Effector memory CD4-positive, alpha-beta T cell (primary cell): ENCODE measurements at regions not wholly inside any gene's neighbourhood (a gene's known extent, or its start where the extent isn't known, plus 50 kb on each side); places are given as distances from the start of the nearest gene placed in this dataset.

Experiments used
- DNase-seq, 3 donors: peaks; one replicate each; pipeline ENCODE4 v3.0.0-alpha.2; 2020
- H3K27ac ChIP-seq: 2 replicates; pipeline ENCODE4 v1.7.0; 2013; ENCODE audit warnings: mild to moderate bottlenecking, low read length, moderate library complexity; ENCODE audit not compliant: insufficient read depth, poor library complexity, severe bottlenecking
- H3K27me3 ChIP-seq: replicated peaks from 2 replicates; pipeline ENCODE4 v1.7.0; 2013; ENCODE audit warnings: mild to moderate bottlenecking, low read length; ENCODE audit not compliant: insufficient read depth, control insufficient read depth, poor library complexity, severe bottlenecking
- H3K36me3 ChIP-seq: 2 replicates; pipeline ENCODE4 v1.7.0; 2013; ENCODE audit warnings: mild to moderate bottlenecking, low read length, moderate library complexity; ENCODE audit not compliant: control insufficient read depth, insufficient read depth
- H3K4me1 ChIP-seq: 2 replicates; pipeline ENCODE4 v1.7.0; 2013; ENCODE audit warnings: low read length, mild to moderate bottlenecking; ENCODE audit not compliant: control insufficient read depth, insufficient read depth, poor library complexity, severe bottlenecking
- H3K4me3 ChIP-seq: 2 replicates; pipeline ENCODE4 v1.7.0; 2013; ENCODE audit warnings: low read length, low read depth, mild to moderate bottlenecking; ENCODE audit not compliant: insufficient read depth, poor library complexity, severe bottlenecking
- H3K9me3 ChIP-seq: 2 replicates; pipeline ENCODE4 v1.7.0; 2013; ENCODE audit warnings: mild to moderate bottlenecking, low read length, moderate library complexity; ENCODE audit not compliant: control insufficient read depth

DNA sequence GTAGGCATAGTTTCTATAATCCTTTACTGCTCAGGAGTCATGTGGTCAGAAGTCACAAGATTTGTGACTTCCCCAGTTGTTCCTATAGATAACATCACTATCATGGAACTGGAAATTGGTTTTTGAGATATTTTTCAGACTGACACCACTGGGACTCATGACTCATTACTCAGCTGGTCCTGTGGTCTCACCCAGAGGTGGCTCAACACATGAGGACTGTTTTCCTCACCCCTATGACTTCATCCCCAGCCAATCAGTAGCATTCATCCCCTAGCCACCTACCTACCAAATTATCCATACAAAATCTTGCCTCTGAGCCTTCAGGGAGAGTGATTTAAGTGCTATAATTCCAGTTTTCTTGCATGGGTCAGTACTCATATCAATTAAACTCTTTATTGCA, 1217.7 kb downstream of the EPHA7 start:
- H3K27me3 ChIP-seq, result no peaks in the 10 kb centered on the region
- no peaks in the 10 kb centered on the region for H3K4me1 ChIP-seq
- H3K36me3 ChIP-seq, result no peaks in the 10 kb centered on the region
- no peaks in the 10 kb centered on the region for H3K9me3 ChIP-seq
- no peak overlapping the region for H3K27ac ChIP-seq
- no peak overlapping the region for H3K4me3 ChIP-seq
- no peak for DNase-seq

DNA sequence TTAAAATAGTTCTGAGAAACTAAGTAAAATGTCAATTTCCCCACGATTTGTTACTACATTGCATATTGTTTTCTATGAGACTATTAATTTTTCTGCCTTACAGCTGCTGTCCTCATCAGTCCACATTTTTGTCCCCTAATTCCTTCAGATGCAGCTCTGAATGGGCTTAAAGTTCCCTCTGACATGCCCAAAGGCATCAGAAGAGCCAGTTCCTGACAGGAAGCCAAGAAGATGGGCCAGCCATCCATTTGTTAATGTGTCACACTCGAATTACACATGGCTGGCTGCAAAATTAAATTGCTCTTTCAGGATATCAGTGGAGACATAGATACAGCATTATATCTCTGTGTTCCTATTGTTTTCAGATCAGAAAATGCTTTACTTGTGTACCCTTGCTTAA, 1223.0 kb downstream of the EPHA7 start:
- no peaks in the 10 kb centered on the region for H3K4me1 ChIP-seq
- no peaks in the 10 kb centered on the region for H3K36me3 ChIP-seq
- DNase-seq, result no peak
- no peaks in the 10 kb centered on the region for H3K27me3 ChIP-seq
- no peaks in the 10 kb centered on the region for H3K9me3 ChIP-seq
- no peak overlapping the region for H3K27ac ChIP-seq
- H3K4me3 ChIP-seq, result no peak overlapping the region

DNA sequence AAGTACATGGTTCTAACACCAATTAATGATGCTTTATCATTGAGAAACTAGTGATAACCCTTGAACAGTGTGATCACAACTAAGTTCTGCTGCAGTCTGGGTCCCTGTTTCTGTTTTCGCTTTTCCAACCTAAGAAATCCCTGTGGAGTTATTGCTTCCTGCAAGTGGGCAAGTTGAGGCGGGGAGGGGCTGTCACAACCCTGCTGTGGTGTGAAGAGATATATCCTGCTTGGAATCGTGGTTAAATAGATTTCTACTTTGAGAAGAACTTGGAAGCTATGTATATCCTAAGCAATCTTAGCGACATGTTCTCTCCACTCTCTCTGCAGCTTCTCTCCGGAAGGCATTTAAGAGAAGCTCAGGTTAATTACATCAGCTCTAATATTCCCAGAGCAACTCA, 1223.6 kb downstream of the EPHA7 start:
- Histone ChIP-seq H3K27me3 (no peaks in the 10 kb centered on the region), H3K36me3 (no peaks in the 10 kb centered on the region), H3K9me3 (no peaks in the 10 kb centered on the region), H3K4me3 (no peak overlapping the region), H3K27ac (no peak overlapping the region), H3K4me1 (no peaks in the 10 kb centered on the region)
- DNase-seq, result no peak

DNA sequence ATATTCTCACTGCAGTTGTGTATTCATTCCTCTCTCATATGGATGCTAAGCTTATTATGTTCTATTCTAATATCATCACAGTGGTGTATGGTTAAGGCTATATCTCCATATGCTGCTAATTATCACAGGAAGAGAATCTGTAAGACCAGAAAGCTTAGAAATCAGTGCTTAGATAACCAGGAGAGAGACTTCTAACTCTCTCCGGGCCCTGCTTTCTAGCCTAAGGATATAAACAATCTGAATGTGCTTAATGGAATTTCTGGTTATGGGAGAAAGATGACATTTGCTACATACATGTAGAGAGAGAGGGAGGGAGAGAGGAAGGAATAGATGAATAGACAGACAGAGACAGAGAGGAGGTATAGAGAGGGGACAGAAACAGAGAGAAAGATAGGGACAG, 1231.3 kb downstream of the EPHA7 start:
- Histone ChIP-seq H3K4me3 (no peak overlapping the region), H3K27me3 (no peaks in the 10 kb centered on the region), H3K27ac (no peak overlapping the region), H3K36me3 (no peaks in the 10 kb centered on the region), H3K4me1 (no peaks in the 10 kb centered on the region), H3K9me3 (no peaks in the 10 kb centered on the region)
- DNase-seq, result no peak

DNA sequence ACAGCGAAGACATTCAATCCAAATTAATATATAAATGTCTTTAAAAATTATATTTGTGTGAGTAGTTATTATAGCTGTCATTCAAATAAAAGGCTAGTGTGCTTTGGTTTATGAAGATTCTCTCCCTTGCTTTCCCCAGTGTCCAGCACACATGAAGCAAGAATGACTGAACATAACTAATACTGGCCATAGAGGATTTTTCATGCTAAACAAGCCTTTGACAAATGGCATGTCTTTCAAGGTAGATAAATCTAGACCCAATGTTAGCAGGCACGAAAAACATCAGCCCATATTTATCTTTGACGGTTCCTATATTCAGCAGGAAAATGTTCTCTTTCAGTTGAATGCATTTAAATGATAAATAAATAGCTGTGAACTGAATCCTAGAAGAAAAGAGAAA, 1234.4 kb downstream of the EPHA7 start:
- DNase-seq, result no peak
- no peak overlapping the region for H3K4me3 ChIP-seq
- H3K36me3 ChIP-seq, result no peaks in the 10 kb centered on the region
- no peaks in the 10 kb centered on the region for H3K27me3 ChIP-seq
- no peak overlapping the region for H3K27ac ChIP-seq
- no peaks in the 10 kb centered on the region for H3K9me3 ChIP-seq
- H3K4me1 ChIP-seq, result no peaks in the 10 kb centered on the region

DNA sequence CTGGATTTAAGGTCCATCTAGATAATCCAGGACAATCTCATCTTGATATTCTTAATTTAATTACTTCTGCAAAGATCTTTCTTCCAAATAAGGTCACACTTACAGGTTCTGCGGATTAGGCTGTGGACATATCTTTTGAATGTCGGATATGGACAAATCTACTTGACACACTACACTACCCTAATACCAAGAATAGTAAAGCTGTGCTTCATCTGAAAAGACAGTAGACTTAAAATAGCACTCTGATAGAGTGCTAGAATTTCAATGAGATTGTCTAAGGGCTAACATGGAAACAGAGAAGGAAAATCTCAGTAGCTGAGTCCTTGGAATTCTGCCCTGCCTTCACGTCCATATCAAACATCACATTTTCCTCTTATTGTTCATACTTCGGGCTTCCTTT, 1238.0 kb downstream of the EPHA7 start:
- H3K27ac ChIP-seq, result no peak overlapping the region
- H3K4me1 ChIP-seq, result no peaks in the 10 kb centered on the region
- no peaks in the 10 kb centered on the region for H3K27me3 ChIP-seq
- H3K4me3 ChIP-seq, result no peak overlapping the region
- DNase-seq, result no peak
- H3K9me3 ChIP-seq, result no peaks in the 10 kb centered on the region
- H3K36me3 ChIP-seq, result no peaks in the 10 kb centered on the region

DNA sequence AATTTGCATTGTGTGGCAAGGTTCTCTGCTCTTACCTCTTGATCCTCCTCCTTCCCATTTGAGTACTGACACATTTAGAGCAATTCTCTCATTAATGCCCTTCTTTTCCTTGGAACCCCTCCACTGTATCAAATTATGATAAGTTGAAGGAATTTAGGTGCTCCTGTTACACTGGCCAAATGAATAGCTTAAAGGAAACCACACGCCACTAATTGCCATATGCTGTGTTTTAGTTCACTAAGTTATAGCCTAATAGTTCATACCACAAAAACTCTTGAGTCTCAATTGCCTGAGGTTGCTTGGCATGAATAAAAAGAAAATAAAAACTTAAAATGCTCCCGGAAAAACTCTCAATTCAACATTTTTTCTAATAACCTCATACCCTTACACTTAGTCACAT, 1239.3 kb downstream of the EPHA7 start:
- Histone ChIP-seq H3K4me1 (no peaks in the 10 kb centered on the region), H3K4me3 (no peak overlapping the region), H3K27ac (no peak overlapping the region), H3K27me3 (no peaks in the 10 kb centered on the region), H3K36me3 (no peaks in the 10 kb centered on the region), H3K9me3 (no peaks in the 10 kb centered on the region)
- DNase-seq, result no peak

DNA sequence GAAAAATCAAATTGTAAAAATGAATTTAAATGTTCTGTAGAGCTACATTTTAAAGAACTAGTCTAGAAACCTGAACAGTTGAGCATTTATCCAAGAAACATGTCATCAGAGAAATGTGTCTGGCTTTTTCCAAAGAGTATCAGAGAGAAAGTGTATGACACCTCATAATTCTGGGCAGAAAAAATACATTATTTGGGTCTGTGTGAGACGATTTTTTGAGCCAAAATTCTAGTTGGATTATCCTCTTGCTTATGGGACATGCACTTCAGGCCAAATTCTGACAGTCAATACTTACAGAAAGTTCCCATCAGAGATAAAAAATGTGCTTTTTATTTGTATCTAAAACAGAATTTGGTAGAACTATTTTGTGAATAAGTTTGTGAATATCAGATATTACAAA, 1242.7 kb downstream of the EPHA7 start:
- no peaks in the 10 kb centered on the region for H3K36me3 ChIP-seq
- H3K27me3 ChIP-seq, result no peaks in the 10 kb centered on the region
- no peaks in the 10 kb centered on the region for H3K9me3 ChIP-seq
- no peak overlapping the region for H3K27ac ChIP-seq
- no peak overlapping the region for H3K4me3 ChIP-seq
- H3K4me1 ChIP-seq, result no peaks in the 10 kb centered on the region
- DNase-seq, result no peak

DNA sequence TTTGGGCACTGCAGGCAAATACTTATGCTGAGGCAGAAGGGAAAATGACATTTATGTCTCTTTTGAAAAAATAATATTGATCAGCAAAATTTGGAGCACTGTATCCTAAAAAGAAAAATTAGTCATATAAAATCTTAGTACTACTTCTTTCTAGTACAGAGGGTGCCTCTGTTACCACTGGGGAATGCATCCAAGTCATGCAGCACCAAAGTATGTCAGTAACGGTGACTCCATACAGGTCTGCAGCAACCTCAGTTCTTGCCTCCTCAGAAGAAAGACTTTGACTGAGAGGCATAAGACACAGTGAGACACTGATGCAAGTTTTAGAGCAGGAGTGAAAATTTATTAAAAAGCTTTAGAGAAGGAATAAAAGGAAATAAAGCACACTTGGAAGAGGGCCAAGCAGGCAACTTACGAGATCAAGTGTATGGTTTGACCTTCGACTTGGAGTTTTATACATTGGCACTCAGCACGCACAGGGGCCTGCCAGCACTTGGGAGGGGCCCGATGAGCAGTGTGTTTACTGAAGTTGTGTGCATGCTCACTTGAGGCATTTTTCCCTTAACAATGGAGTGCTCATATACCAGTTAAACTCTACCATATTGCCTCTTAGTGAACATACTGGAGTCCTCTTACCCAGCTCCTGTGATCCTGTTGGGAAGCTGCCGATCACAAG, 1244.8 kb downstream of the EPHA7 start:
- no peaks in the 10 kb centered on the region for H3K36me3 ChIP-seq

DNA sequence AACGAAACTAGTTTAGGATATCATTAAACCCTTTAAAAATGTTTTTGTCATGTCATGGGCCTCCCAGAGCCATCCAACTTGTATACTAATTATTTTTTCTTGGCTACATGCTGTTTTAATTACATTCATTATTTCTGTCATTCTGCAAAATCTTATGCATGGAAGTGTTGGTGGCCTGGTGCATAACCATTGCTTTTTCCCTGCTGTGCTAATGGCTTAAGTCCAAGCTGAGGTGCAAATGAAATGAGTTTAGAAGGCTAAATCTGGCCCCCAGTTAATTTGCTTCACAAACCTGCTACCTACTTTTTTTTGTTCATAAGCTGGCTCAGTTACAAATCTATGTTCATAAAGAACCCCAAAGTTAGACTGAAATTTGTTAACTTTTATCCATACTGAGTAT, 1249.9 kb downstream of the EPHA7 start:
- H3K27ac ChIP-seq, result no peak overlapping the region
- H3K36me3 ChIP-seq, result no peaks in the 10 kb centered on the region
- H3K4me1 ChIP-seq, result no peaks in the 10 kb centered on the region
- no peak for DNase-seq
- H3K27me3 ChIP-seq, result no peaks in the 10 kb centered on the region
- H3K9me3 ChIP-seq, result no peaks in the 10 kb centered on the region
- H3K4me3 ChIP-seq, result no peak overlapping the region

More for the DNA sequence above, 1244.8 kb downstream of the EPHA7 start:
- Histone ChIP-seq H3K9me3 (no peaks in the 10 kb centered on the region), H3K27ac (no peak overlapping the region), H3K27me3 (no peaks in the 10 kb centered on the region), H3K4me3 (no peak overlapping the region), H3K4me1 (no peaks in the 10 kb centered on the region)
- DNase-seq, result no peak
